Prostate gland (tissue), 2 donors: ENCODE measurements at regions not wholly inside any gene's neighbourhood (a gene's known extent, or its start where the extent isn't known, plus 50 kb on each side); places are given as distances from the start of the nearest gene placed in this dataset.

ENCODE experiments used
- DNase-seq: peaks from one replicate; pipeline ENCODE4 v3.0.0-alpha.2; 2019; ENCODE audit warnings: low spot score
- H3K27ac ChIP-seq, 2 donors: fragments of 200-600 bp; sonication (generic); 2 replicates each; pipeline ENCODE4 v1.5.1; 2017 to 2019
- H3K27me3 ChIP-seq: fragments of 200-600 bp; sonication (generic); replicated peaks from 2 replicates; pipeline ENCODE4 v1.5.1; 2019; ENCODE audit not compliant: insufficient read depth
- H3K36me3 ChIP-seq, 2 donors: fragments of 200-600 bp; sonication (generic); 1 replicate in 1 of 2; 2 replicates in 1 of 2; pipeline versions ENCODE4 v1.5.1 to v1.8.1; 2017 to 2019
- H3K4me1 ChIP-seq: fragments of 200-600 bp; sonication (generic); replicated peaks from 2 replicates; pipeline ENCODE4 v1.5.1; 2019
- H3K4me3 ChIP-seq, 2 donors: fragments of 200-600 bp; sonication (generic); 2 replicates each; pipeline ENCODE4 v1.5.1; 2017 to 2019
- H3K9me3 ChIP-seq: fragments of 200-600 bp; sonication (generic); 2 replicates; pipeline ENCODE4 v1.5.1; 2017
- POLR2A ChIP-seq: fragments of 450-650 bp; IDR thresholded peaks from one replicate; pipeline ENCODE4 v1.6.1; 2016; ENCODE audit warnings: antibody characterized with exemption, mild to moderate bottlenecking
- POLR2AphosphoS5 ChIP-seq: sonication (generic); formaldehyde crosslinking; IDR thresholded peaks from one replicate; pipeline ENCODE4 v1.6.1; 2017; ENCODE audit warnings: antibody characterized with exemption
- WGBS: methylation state at CpG from one replicate; pipeline ENCODE4 v1.1.5; 2018; 5-methylcytosine and 5-hydroxymethylcytosine counted together
- intact Hi-C: fragments of 100-400 bp; cut with DNase I; formaldehyde crosslinking; loops from one replicate; pipeline ENCODE4 v1.14.2; 2022
- TF ChIP-seq, protein P1 (sequence below), 4 experiments: fragments of 200-600 bp in 2 of 4; fragments of 450-650 bp in 2 of 4; sonication (generic) in 2 of 4; IDR thresholded peaks; 1 replicate in 3 of 4; 2 replicates in 1 of 4; pipeline ENCODE4 v1.5.1; 2016 to 2019; ENCODE audit warnings: antibody characterized with exemption in 4 of 4, mild to moderate bottlenecking in 2 of 4, moderate library complexity in 2 of 4

DNA sequence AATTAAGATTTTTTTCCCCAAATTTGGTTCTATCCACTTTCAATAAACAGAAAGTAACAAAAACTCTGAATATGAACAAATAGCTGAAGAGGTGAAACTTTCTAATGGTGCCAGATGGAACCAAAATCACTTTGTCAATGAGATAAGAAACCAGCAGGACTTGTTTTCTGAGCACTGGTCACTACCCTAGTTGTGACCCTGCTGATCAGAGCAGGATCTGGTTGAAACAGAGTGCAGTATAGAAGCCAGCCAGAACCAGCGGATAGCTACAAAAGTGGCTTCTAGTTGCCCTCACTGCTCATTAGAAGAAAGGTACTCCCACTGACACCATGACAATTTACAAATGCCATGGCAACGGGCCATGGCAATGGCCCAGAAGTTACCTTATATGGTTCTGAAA lies 158.3 kb upstream of the PIEZO2 start:
- intact Hi-C loops = no loop called here
- H3K4me3 ChIP-seq = no peak overlapping the region
- H3K4me1 ChIP-seq = no peaks in the 10 kb centered on the region
- no peak overlapping the region for H3K27ac ChIP-seq
- no peaks in the 10 kb centered on the region for H3K27me3 ChIP-seq
- no peak for DNase-seq
- H3K36me3 ChIP-seq = no peaks in the 10 kb centered on the region
- TF ChIP-seq POLR2A (no peak), POLR2AphosphoS5 (no peak)
- TF ChIP-seq, protein P1, sequence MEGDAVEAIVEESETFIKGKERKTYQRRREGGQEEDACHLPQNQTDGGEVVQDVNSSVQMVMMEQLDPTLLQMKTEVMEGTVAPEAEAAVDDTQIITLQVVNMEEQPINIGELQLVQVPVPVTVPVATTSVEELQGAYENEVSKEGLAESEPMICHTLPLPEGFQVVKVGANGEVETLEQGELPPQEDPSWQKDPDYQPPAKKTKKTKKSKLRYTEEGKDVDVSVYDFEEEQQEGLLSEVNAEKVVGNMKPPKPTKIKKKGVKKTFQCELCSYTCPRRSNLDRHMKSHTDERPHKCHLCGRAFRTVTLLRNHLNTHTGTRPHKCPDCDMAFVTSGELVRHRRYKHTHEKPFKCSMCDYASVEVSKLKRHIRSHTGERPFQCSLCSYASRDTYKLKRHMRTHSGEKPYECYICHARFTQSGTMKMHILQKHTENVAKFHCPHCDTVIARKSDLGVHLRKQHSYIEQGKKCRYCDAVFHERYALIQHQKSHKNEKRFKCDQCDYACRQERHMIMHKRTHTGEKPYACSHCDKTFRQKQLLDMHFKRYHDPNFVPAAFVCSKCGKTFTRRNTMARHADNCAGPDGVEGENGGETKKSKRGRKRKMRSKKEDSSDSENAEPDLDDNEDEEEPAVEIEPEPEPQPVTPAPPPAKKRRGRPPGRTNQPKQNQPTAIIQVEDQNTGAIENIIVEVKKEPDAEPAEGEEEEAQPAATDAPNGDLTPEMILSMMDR (IDR thresholded peaks at IDR 0.05) = no peak
- 84% methylated on average over 2 of the region's 2 CpGs for WGBS
- H3K9me3 ChIP-seq = no peaks in the 10 kb centered on the region

DNA sequence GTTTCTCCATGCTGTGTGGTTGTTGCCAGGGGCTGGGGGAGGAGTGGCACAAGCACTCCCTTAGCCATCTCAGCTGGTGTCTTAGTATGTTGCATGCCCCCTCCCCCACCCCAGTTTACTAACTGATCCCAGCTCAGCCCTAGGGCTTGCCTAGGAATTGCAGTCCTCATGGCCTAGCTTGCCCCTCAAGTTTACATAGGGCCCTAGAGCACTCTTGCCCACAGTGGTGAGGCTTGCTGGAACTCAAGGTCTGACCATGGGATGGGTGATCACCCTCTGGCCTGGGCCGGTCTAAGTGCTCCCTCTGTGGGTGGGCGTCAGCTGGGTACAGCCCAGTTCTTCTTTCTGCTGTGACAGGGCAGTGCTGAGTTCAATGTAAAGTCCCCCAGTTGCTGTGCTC lies 156.1 kb upstream of the PIEZO2 start:
- intact Hi-C loops = no loop called here
- H3K27me3 ChIP-seq = no peaks in the 10 kb centered on the region
- no peaks in the 10 kb centered on the region for H3K36me3 ChIP-seq
- 83% methylated on average over 2 of the region's 2 CpGs for WGBS
- H3K4me1 ChIP-seq = no peaks in the 10 kb centered on the region
- DNase-seq = no peak
- TF ChIP-seq, protein P1 (IDR thresholded peaks at IDR 0.05) = no peak
- TF ChIP-seq POLR2AphosphoS5 = no peak
- no peak for TF ChIP-seq POLR2A
- no peak overlapping the region for H3K4me3 ChIP-seq
- H3K9me3 ChIP-seq = no peaks in the 10 kb centered on the region
- H3K27ac ChIP-seq = no peak overlapping the region

DNA sequence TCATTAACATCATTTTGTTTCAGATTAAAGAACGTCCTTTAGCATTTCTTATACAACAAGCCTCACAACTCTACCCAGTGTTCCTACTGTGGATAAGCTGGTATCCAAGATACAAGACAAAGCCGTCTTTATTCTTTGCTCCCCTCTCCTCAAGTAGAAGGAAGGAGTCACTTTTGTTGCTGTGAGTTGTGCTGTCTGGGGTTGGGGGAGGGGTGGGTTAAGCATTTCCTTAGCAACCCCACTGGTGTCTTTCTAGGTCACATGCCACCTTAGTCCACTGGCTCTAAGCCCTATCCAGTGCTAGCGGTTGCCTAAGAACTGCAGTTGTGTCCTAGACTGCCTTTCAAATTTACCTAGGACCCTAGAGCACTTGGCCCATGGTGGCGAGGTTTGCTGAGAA lies 155.6 kb upstream of the PIEZO2 start:
- DNase-seq = no peak
- no peaks in the 10 kb centered on the region for H3K27me3 ChIP-seq
- TF ChIP-seq, protein P1 (IDR thresholded peaks at IDR 0.05) = no peak
- TF ChIP-seq POLR2AphosphoS5 (no peak), POLR2A (no peak)
- no peak overlapping the region for H3K27ac ChIP-seq
- no peak overlapping the region for H3K4me3 ChIP-seq
- H3K36me3 ChIP-seq = no peaks in the 10 kb centered on the region
- no peaks in the 10 kb centered on the region for H3K4me1 ChIP-seq
- intact Hi-C loops = no loop called here
- WGBS = 91% methylated on average over 4 of the region's 4 CpGs
- no peaks in the 10 kb centered on the region for H3K9me3 ChIP-seq

DNA sequence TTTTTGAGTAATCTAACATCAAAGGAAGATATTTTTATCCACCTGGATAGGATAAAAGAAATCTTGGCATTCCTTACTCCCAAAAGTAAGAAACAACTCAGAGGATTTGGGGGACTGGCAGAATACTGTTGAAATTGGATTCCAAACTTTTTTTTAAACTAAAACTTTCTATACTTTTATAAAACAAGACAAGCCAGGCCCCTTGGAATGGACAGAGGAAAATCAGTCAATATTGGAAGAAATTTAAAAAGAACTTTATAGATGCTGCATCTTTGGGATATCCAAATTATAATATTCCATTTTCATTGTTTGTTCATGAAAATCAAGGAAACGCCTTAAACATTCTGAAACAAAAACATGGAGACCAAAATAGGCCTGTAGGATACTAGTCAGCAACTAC lies 147.6 kb upstream of the PIEZO2 start:
- no peaks in the 10 kb centered on the region for H3K4me1 ChIP-seq
- H3K36me3 ChIP-seq = no peaks in the 10 kb centered on the region
- no peak overlapping the region for H3K4me3 ChIP-seq
- WGBS = 79% methylated on average over 1 of the region's 1 CpG
- no peak for DNase-seq
- H3K27ac ChIP-seq = no peak overlapping the region
- H3K9me3 ChIP-seq = no peaks in the 10 kb centered on the region
- intact Hi-C loops = no loop called here
- no peaks in the 10 kb centered on the region for H3K27me3 ChIP-seq
- TF ChIP-seq POLR2AphosphoS5 = no peak

DNA sequence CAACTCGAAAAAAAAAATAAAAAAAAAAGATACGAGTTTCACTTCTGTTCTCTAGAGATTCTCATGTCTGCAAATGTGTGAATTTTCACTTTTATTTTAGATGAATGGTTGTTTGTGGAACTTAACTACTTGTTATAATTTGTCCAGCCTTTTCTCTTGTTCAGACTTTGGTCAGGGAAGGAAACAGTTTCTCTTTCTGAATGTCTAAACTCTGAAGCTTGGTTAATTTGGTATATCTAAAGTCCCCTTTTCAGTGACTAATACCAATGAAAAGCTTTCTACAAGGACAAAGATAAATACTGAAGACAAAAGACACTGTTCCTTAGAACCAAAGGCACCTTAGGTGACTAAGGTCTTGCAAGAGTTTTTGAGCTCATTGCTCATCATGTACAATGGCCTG lies 144.4 kb upstream of the PIEZO2 start:
- TF ChIP-seq POLR2AphosphoS5 (no peak), POLR2A (no peak)
- TF ChIP-seq, protein P1 (IDR thresholded peaks at IDR 0.05) = no peak
- H3K27ac ChIP-seq = no peak overlapping the region
- DNase-seq = no peak
- 81% methylated on average over 2 of the region's 2 CpGs for WGBS
- H3K36me3 ChIP-seq = no peaks in the 10 kb centered on the region
- no peak overlapping the region for H3K4me3 ChIP-seq
- no peaks in the 10 kb centered on the region for H3K27me3 ChIP-seq
- no peaks in the 10 kb centered on the region for H3K9me3 ChIP-seq
- H3K4me1 ChIP-seq = no peaks in the 10 kb centered on the region
- intact Hi-C loops = no loop called here
